ENCODE measurements at regions not wholly inside any gene's neighbourhood (a gene's known extent, or its start where the extent isn't known, plus 50 kb on each side); places are given as distances from the start of the nearest gene placed in this dataset.

GRCh38 chr13:50712456-50712855 is 131.0 kb downstream of the DLEU7 start:
- Mint-ChIP-seq H3K9me3 (no peaks in the 10 kb centered on the region), H3K4me1 (ENCODE audit: low read depth in 2 of 2) (peaks cover 20 to 28% of the 10 kb centered on the region in 2 donors), H3K27ac (no peak overlapping the region), H3K36me3 (ENCODE audit: insufficient read depth) (peaks cover 4% of the 10 kb centered on the region), H3K27me3 (peaks cover 0 to 6% of the 10 kb centered on the region in 2 donors), H3K4me3 (no peak overlapping the region)
- ATAC-seq (replicated peaks) (no peak), DNase-seq (no peak)

- H3K4me1 Mint-ChIP-seq (ENCODE audit: low read depth in 2 of 2): peaks cover 22 to 28% of the 10 kb centered on the region in 2 donors
- H3K27ac Mint-ChIP-seq: peak overlapping the region in 1 of 2 donors; percentile 42
- H3K9me3 Mint-ChIP-seq: no peaks in the 10 kb centered on the region
- H3K36me3 Mint-ChIP-seq (ENCODE audit: insufficient read depth): peaks cover 4% of the 10 kb centered on the region
- DNase-seq (no peak), ATAC-seq (replicated peaks) (no peak)
- no peak overlapping the region for H3K4me3 Mint-ChIP-seq
- H3K27me3 Mint-ChIP-seq: peaks cover 0 to 6% of the 10 kb centered on the region in 2 donors
These were observed 130.6 kb downstream of the DLEU7 start for GRCh38 chr13:50712881-50713280.

DNA sequence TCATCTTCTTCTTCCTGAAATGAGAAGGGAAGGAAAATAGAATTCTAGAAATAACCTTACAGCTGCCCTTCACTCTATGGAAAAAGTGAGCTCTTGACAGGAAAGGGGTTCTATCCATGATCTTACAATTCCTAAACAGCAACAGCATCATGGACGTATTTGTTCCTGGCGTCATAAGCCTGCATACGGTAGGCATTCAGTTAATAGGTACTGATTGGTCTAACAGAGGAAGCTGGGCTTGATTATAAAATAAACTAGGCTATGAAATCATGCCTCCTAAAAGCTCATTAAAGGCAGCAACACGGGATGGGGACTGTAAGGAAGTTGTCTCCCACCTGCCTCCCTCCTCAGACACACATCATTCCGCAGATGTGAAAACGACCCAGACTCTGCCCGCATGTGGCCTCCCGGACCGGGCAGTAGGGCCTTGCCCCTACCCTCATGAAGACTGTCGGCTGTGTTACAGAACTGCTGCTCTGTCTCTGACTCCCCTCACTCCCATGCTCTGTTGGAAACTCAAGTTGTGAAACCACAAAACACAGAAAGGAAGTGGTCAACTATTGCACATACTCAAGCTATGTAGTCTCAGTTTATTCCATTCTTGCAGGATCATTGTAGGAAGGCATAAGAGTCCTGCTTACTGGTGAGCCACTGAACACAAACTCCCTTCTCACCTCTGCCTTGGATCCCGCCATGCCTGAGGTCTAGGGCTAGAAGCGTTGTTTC is 129.8 kb downstream of the DLEU7 start:
- DNase-seq: peak; percentile 2 to 25 (median 8)
- H3K4me3 Mint-ChIP-seq: peak overlapping the region; percentile 71 to 73
- H3K9me3 Mint-ChIP-seq: no peaks in the 10 kb centered on the region
- ATAC-seq (replicated peaks): peak; percentile 97
- H3K27me3 Mint-ChIP-seq: peaks cover 0 to 6% of the 10 kb centered on the region in 2 donors
- peaks cover 22 to 28% of the 10 kb centered on the region in 2 donors for H3K4me1 Mint-ChIP-seq (ENCODE audit: low read depth in 2 of 2)
- H3K36me3 Mint-ChIP-seq (ENCODE audit: insufficient read depth): peaks cover 4% of the 10 kb centered on the region
- peak overlapping the region; percentile 42 to 51 for H3K27ac Mint-ChIP-seq

DNA sequence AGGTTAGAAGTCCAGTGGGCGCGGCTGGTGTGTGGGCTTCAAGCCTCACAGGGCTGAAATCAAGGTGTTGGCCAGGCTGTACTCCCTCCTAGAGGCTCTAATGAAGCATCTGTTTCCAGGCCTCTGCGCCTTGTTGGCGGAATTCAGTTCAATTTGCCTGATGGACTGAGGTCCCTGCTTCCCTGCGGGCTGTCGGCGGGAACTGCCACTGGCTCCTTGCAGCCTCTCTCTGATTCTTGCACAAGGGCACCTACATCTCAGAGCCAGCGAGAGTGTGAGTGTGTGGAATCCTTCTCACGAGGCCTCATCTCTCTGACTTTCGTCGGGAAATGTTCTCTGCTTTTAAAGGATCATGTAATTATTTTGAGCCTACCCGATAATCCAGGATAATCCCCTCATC is 128.6 kb downstream of the DLEU7 start:
- DNase-seq: no peak
- H3K27ac Mint-ChIP-seq: no peak overlapping the region
- no peaks in the 10 kb centered on the region for H3K9me3 Mint-ChIP-seq
- no peak for ATAC-seq (replicated peaks)
- no peak overlapping the region for H3K4me3 Mint-ChIP-seq
- peaks cover 22 to 28% of the 10 kb centered on the region in 2 donors for H3K4me1 Mint-ChIP-seq (ENCODE audit: low read depth in 2 of 2)
- peaks cover 4% of the 10 kb centered on the region for H3K36me3 Mint-ChIP-seq (ENCODE audit: insufficient read depth)
- H3K27me3 Mint-ChIP-seq: peaks cover 0 to 6% of the 10 kb centered on the region in 2 donors

GRCh38 chr13:50715402-50716146 is 127.9 kb downstream of the DLEU7 start:
- DNase-seq (no peak), ATAC-seq (replicated peaks) (no peak)
- Mint-ChIP-seq H3K27me3 (peaks cover 0 to 6% of the 10 kb centered on the region in 2 donors), H3K36me3 (ENCODE audit: insufficient read depth) (peaks cover 4% of the 10 kb centered on the region), H3K27ac (peak overlapping the region in 1 of 2 donors; percentile 10), H3K4me1 (ENCODE audit: low read depth in 2 of 2) (peaks cover 22 to 28% of the 10 kb centered on the region in 2 donors), H3K4me3 (no peak overlapping the region), H3K9me3 (no peaks in the 10 kb centered on the region)

DNA sequence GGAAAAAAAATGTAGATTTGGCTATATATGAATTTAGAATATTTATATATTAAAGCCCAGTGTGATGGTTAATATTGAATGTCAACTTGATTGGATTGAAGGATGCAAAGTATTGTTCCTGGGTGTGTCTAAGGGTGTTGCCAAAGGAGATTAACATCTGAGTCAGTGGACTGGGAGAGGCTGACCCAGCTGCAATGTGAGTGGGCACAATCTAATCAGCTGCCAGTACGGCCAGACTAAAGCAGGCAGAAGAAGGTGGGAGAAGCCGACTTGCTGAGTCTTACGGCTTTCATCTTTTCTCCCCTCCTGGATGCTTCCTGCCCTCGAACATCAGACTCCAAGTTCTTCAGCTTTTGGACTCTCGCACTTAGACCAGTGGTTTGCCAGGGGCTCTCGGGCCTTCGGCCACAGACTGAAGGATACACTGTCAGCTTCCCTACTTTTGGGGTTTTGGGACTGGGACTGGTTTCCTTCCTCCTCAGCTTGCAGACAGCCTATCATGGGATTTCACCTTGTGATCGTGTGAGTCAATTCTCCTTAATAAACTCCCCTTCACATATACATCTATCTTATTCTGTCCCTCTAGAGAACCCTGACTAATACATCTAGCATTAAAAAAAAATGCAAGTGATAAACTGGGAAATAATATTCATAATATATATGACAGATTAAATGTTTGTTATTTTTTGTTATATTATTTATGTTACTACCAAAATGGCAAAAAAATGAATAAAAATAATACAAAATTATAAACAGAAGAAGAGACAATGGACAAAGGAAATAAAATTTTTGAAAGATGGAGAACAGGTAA is 122.4 kb downstream of the DLEU7 start:
- H3K9me3 Mint-ChIP-seq: no peaks in the 10 kb centered on the region
- peaks cover 4% of the 10 kb centered on the region for H3K36me3 Mint-ChIP-seq (ENCODE audit: insufficient read depth)
- peaks cover 4 to 9% of the 10 kb centered on the region in 2 donors for H3K27me3 Mint-ChIP-seq
- H3K27ac Mint-ChIP-seq: no peak overlapping the region
- DNase-seq (no peak), ATAC-seq (replicated peaks) (no peak)
- peaks cover 0 to 2% of the 10 kb centered on the region in 2 donors for H3K4me1 Mint-ChIP-seq (ENCODE audit: low read depth in 2 of 2)
- no peak overlapping the region for H3K4me3 Mint-ChIP-seq

GRCh38 chr13:50721672-50721992 is 121.9 kb downstream of the DLEU7 start:
- Mint-ChIP-seq H3K27me3 (peaks cover 4 to 9% of the 10 kb centered on the region in 2 donors), H3K4me1 (ENCODE audit: low read depth in 2 of 2) (peaks cover 0 to 2% of the 10 kb centered on the region in 2 donors), H3K4me3 (no peak overlapping the region), H3K9me3 (no peaks in the 10 kb centered on the region), H3K27ac (no peak overlapping the region), H3K36me3 (ENCODE audit: insufficient read depth) (peaks cover 4% of the 10 kb centered on the region)
- DNase-seq: no peak
- ATAC-seq (replicated peaks): no peak

DNA sequence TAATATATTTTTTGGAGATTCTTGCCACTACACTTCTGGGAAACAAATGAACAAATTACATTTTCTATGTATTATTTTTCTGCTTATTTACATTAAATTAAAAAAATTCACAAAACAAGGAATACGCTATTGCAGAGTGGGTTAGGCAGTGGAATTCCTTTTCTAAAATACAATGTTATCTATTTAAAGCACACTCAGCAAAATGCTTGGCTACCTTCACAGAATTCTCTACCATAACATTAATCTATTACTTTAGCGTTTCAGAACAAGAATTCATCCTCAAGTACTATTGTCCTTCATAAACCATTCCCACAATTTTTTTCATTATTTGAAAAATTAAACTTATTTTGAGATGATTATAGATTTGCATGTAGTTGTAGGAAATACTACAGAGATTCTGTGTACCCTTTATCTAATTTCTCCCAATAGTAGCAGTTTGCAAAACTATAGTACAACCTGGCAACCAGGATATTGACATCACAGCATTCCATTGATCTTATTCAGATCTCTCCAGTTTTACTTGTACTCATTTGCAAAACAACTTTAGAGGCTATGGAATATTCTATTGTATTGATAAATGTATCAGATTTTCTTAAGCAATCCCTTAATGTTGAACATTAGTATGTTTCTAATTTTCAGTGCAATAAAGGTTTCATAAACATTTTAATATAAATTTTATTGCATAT is 120.9 kb downstream of the DLEU7 start:
- peaks cover 0 to 4% of the 10 kb centered on the region in 2 donors for H3K4me1 Mint-ChIP-seq (ENCODE audit: low read depth in 2 of 2)
- no peaks in the 10 kb centered on the region for H3K9me3 Mint-ChIP-seq
- no peak overlapping the region for H3K4me3 Mint-ChIP-seq
- DNase-seq: no peak
- peaks cover 4 to 9% of the 10 kb centered on the region in 2 donors for H3K27me3 Mint-ChIP-seq
- no peak overlapping the region for H3K27ac Mint-ChIP-seq
- peaks cover 4% of the 10 kb centered on the region for H3K36me3 Mint-ChIP-seq (ENCODE audit: insufficient read depth)
- ATAC-seq (replicated peaks): no peak

- H3K27me3 Mint-ChIP-seq: peaks cover 4 to 9% of the 10 kb centered on the region in 2 donors
- no peak for ATAC-seq (replicated peaks)
These were observed 119.1 kb downstream of the DLEU7 start for GRCh38 chr13:50724438-50724837.

DNA sequence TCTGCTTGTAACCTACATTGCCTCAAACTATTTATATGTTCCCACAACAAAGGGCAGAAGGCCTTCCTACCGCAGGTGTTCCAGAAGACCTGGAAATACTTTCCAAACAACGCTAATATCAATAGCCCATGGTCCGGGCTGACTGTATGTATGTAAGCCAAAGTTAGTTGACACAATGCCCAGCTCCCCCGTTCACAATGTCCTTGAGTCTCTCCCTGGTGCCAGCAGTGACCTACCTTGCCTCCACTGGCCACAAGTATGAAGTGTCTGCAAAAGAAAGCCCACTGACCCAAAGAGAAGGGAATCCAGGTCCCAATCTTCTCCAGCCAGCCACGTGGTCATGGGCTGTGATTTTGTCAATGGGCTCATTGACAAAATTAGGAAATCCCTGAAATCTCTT is 118.6 kb downstream of the DLEU7 start:
- no peaks in the 10 kb centered on the region for H3K9me3 Mint-ChIP-seq
- peaks cover 4 to 9% of the 10 kb centered on the region in 2 donors for H3K27me3 Mint-ChIP-seq
- H3K4me1 Mint-ChIP-seq (ENCODE audit: low read depth in 2 of 2): peaks cover 0 to 2% of the 10 kb centered on the region in 2 donors
- DNase-seq (no peak), ATAC-seq (replicated peaks) (no peak)
- peak overlapping the region in 1 of 2 donors; percentile 67 for H3K27ac Mint-ChIP-seq
- peaks cover 4% of the 10 kb centered on the region for H3K36me3 Mint-ChIP-seq (ENCODE audit: insufficient read depth)
- no peak overlapping the region for H3K4me3 Mint-ChIP-seq

More at GRCh38 chr13:50724438-50724837, 119.1 kb downstream of the DLEU7 start:
- no peaks in the 10 kb centered on the region for H3K9me3 Mint-ChIP-seq
- no peak for DNase-seq
- peaks cover 4% of the 10 kb centered on the region for H3K36me3 Mint-ChIP-seq (ENCODE audit: insufficient read depth)
- H3K4me1 Mint-ChIP-seq (ENCODE audit: low read depth in 2 of 2): peaks cover 0 to 2% of the 10 kb centered on the region in 2 donors
- no peak overlapping the region for H3K27ac Mint-ChIP-seq
- no peak overlapping the region for H3K4me3 Mint-ChIP-seq

DNA sequence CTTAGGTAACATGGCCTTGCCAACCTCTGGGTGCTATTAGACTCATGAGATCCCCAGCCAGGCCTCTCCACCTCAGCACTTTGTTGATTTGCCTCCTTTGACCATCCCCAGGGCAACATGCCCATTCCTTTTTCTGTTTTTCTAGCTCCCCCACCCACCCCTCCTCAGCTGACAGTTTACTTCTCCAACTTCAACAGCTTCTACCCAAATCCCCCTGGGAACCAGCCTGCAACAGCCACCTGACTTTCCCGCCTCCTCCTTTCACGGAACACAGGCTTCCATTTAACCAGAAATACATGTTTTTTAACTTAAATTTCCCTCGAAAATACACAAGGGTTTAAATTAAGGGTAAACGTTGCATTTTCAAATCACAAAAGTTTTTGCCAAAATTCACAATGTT is 117.3 kb downstream of the DLEU7 start:
- DNase-seq: no peak
- no peaks in the 10 kb centered on the region for H3K9me3 Mint-ChIP-seq

DNA sequence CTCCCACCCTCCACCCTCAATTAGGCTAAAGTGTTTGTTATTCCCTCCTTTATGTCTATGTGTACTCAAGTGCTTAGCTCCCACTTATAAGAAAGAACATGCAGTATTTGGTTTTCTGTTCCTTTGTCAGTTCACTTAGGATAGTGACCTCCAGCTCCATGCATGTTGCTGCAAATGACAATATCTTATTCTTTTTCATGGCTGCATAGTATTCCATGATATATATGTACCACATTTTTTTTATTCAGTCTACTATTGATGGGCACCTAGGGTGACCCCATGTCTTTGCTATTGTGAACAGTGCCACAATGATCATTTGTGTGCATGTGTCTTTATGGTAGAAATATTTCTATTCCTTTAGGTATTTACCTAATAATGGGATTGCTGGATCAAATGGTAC is 114.3 kb downstream of the DLEU7 start:
- ATAC-seq (replicated peaks) (no peak), DNase-seq (no peak)
- Mint-ChIP-seq H3K27ac (no peak overlapping the region), H3K4me3 (no peak overlapping the region), H3K9me3 (no peaks in the 10 kb centered on the region), H3K4me1 (ENCODE audit: low read depth in 2 of 2) (peaks cover 6 to 9% of the 10 kb centered on the region in 2 donors), H3K36me3 (ENCODE audit: insufficient read depth) (no peaks in the 10 kb centered on the region), H3K27me3 (peaks cover 9 to 14% of the 10 kb centered on the region in 2 donors)

More for the DNA sequence above, 117.3 kb downstream of the DLEU7 start:
- no peak for ATAC-seq (replicated peaks)
- Mint-ChIP-seq H3K4me1 (ENCODE audit: low read depth in 2 of 2) (peaks cover 0 to 2% of the 10 kb centered on the region in 2 donors), H3K27ac (no peak overlapping the region), H3K36me3 (ENCODE audit: insufficient read depth) (peaks cover 4% of the 10 kb centered on the region), H3K4me3 (no peak overlapping the region), H3K27me3 (peaks cover 4 to 9% of the 10 kb centered on the region in 2 donors)
